Ramos (cell line): ENCODE measurements at regions not wholly inside any gene's neighbourhood (a gene's known extent, or its start where the extent isn't known, plus 50 kb on each side); places are given as distances from the start of the nearest gene placed in this dataset.
"Not testable (repeated sequence)": the region's sequence is repeated elsewhere in the genome, so short reads cannot be mapped to it uniquely, and the experiment has no call there.

Source experiments
- in situ Hi-C: fragments of 300-500 bp; cut with MboI; formaldehyde crosslinking; loops from one replicate; pipeline ENCODE4 v1.14.3; 2022; ENCODE audit warnings: low sequenced_read_pairs; ENCODE audit not compliant: unreplicated experiment

GRCh38 chr22:48076008-48076407 lies 1313.6 kb downstream of the TBC1D22A start:
- in situ Hi-C loops: loop anchor here (25.0 kb wide), 2 partner anchors 1314 to 1489 kb away; partner anchors contain the start of gene TBC1D22A

- in situ Hi-C loops: loop anchor here (25.0 kb wide), 2 partner anchors 1313 to 1488 kb away; partner anchors contain the start of gene TBC1D22A
Observed at GRCh38 chr22:48075604-48076003, 1313.2 kb downstream of the TBC1D22A start.

GRCh38 chr22:48072777-48073176 lies 1310.3 kb downstream of the TBC1D22A start:
- in situ Hi-C loops: loop anchor here (5.0 kb wide), 1 partner anchor 420 kb away; no protein-coding TSS in a partner anchor

- in situ Hi-C loops: loop anchor here (5.0 kb wide), 1 partner anchor 420 kb away; no protein-coding TSS in a partner anchor
Observed at GRCh38 chr22:48071828-48072227, 1309.4 kb downstream of the TBC1D22A start.

- in situ Hi-C loops: loop anchor here (5.0 kb wide), 1 partner anchor 421 kb away; no protein-coding TSS in a partner anchor
Observed at GRCh38 chr22:48071305-48071704, 1308.9 kb downstream of the TBC1D22A start.

- in situ Hi-C loops: loop anchor here (5.0 kb wide), 1 partner anchor 422 kb away; no protein-coding TSS in a partner anchor
Observed at GRCh38 chr22:48070760-48071159, 1308.3 kb downstream of the TBC1D22A start.

GRCh38 chr22:48070083-48070482 lies 1307.6 kb downstream of the TBC1D22A start:
- in situ Hi-C loops: loop anchor here (5.0 kb wide), 1 partner anchor 422 kb away; no protein-coding TSS in a partner anchor

GRCh38 chr22:48069256-48069655 lies 1306.8 kb downstream of the TBC1D22A start:
- in situ Hi-C loops: no loop called here

- in situ Hi-C loops: no loop called here
Observed at GRCh38 chr22:48068323-48068885, 1306.0 kb downstream of the TBC1D22A start.

GRCh38 chr22:48065892-48066291 lies 1303.4 kb downstream of the TBC1D22A start:
- in situ Hi-C loops: no loop called here

GRCh38 chr22:48061726-48062125 lies 1299.3 kb downstream of the TBC1D22A start:
- in situ Hi-C loops: no loop called here

GRCh38 chr22:48060266-48060665 lies 1297.8 kb downstream of the TBC1D22A start:
- in situ Hi-C loops: no loop called here

- in situ Hi-C loops: not testable (repeated sequence)
Observed at GRCh38 chr22:48059521-48059920, 1297.1 kb downstream of the TBC1D22A start.

GRCh38 chr22:48057116-48057835 lies 1294.8 kb downstream of the TBC1D22A start:
- in situ Hi-C loops: no loop called here

- in situ Hi-C loops: no loop called here
Observed at GRCh38 chr22:48055827-48056226, 1293.4 kb downstream of the TBC1D22A start.

- in situ Hi-C loops: no loop called here
Observed at GRCh38 chr22:48055185-48055584, 1292.7 kb downstream of the TBC1D22A start.

GRCh38 chr22:48054596-48054995 lies 1292.1 kb downstream of the TBC1D22A start:
- in situ Hi-C loops: no loop called here

- in situ Hi-C loops: no loop called here
Observed at GRCh38 chr22:48053973-48054372, 1291.5 kb downstream of the TBC1D22A start.

GRCh38 chr22:48053486-48053885 lies 1291.0 kb downstream of the TBC1D22A start:
- in situ Hi-C loops: no loop called here

GRCh38 chr22:48052621-48052890 lies 1290.1 kb downstream of the TBC1D22A start:
- in situ Hi-C loops: no loop called here

- in situ Hi-C loops: no loop called here
Observed at GRCh38 chr22:48051796-48052620, 1289.6 kb downstream of the TBC1D22A start.
